Body of pancreas (tissue), 4 donors: ENCODE measurements at regions not wholly inside any gene's neighbourhood (a gene's known extent, or its start where the extent isn't known, plus 50 kb on each side); places are given as distances from the start of the nearest gene placed in this dataset.

Source experiments
- POLR2A ChIP-seq, 3 donors: fragments of 450-650 bp; IDR thresholded peaks; one replicate each; pipeline ENCODE4 v1.6.1; 2016; ENCODE audit warnings: antibody characterized with exemption in 3 of 3, mild to moderate bottlenecking in 2 of 3
- TF ChIP-seq, protein P1 (sequence below), 7 experiments: fragments of 450-650 bp in 4 of 7; fragments of 200-600 bp in 3 of 7; sonication (generic) in 3 of 7; IDR thresholded peaks; one replicate each; pipeline ENCODE4 v1.5.1; 2016 to 2019; ENCODE audit warnings: antibody characterized with exemption in 7 of 7

DNA sequence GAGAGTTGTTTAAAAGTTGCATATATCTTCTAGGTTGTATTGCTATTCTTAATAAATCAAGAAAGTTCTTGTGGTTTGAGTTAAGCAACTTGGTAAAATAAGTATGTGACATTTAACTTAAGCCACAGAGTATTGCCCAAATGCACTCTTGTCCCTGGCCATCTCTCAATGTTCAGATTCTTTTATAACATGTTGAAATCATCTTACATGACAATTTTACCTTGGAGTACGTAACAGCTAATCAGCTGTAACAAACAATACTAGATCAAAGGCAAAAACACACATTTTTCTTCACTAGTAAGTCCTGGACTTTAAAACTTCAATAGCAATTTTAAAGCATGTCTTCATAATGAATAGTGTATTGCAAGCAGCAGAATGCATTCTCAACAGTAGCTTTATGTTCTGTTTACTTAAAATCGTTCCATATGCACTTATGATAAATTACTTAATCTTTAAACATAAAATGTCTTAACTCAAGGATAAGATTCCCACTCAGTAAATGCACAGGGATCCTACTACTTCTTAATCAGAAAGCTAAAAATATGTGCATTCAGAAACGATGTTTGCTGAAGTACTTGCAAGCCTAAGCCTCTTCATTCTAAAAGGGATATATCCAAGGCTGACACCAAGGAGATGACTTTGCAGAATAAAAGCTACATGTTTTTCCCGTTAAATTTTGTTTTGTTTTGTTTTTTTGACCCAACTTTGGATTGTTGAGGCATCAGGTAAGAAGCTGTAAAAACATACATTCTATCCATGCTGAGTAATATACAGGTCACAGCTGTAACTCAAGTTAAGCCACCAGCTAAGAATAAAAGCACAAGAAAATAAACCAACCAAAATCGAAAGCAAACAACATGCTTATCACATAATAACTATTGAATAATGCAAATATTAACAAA is 86.1 kb upstream of the NFIB start:
- TF ChIP-seq, protein P1, sequence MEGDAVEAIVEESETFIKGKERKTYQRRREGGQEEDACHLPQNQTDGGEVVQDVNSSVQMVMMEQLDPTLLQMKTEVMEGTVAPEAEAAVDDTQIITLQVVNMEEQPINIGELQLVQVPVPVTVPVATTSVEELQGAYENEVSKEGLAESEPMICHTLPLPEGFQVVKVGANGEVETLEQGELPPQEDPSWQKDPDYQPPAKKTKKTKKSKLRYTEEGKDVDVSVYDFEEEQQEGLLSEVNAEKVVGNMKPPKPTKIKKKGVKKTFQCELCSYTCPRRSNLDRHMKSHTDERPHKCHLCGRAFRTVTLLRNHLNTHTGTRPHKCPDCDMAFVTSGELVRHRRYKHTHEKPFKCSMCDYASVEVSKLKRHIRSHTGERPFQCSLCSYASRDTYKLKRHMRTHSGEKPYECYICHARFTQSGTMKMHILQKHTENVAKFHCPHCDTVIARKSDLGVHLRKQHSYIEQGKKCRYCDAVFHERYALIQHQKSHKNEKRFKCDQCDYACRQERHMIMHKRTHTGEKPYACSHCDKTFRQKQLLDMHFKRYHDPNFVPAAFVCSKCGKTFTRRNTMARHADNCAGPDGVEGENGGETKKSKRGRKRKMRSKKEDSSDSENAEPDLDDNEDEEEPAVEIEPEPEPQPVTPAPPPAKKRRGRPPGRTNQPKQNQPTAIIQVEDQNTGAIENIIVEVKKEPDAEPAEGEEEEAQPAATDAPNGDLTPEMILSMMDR (IDR thresholded peaks at IDR 0.05), result no peak
- no peak for TF ChIP-seq POLR2A (IDR thresholded peaks at IDR 0.05)
